ENCODE measurements at regions not wholly inside any gene's neighbourhood (a gene's known extent, or its start where the extent isn't known, plus 50 kb on each side); places are given as distances from the start of the nearest gene placed in this dataset.

DNA sequence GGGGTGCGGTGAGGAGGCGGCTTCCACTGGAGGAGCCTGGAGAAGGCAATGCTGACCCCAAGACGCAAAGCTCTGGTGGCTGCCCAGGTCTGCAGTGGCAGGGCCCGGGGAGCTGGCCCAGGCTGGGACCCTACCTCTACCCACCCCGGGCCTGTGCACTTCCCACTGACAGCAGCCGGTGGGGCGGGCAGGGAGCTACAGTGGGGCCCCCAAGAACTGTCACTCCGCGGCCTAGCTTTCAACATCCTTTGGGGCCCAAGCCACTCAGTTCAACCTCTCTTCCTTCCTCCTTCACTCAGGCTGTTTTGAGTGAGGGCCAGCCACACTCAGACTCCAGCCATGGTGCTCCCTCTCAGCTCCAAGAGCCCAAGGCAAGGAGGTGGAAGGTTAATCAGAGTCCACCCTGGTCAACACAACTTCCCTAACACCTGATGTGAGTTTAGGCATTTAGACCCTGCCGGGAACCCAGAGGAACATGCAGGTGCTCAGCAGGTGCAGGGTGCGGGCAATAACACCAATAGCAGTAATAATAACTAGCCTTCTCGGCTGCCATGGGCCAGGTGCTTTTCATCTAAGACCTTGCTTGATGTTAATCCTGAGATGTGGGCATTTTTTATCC, 93.6 kb downstream of the ZFP36L2 start:
- H3K4me1 Mint-ChIP-seq (ENCODE audit: low read depth, unreplicated experiment): peaks cover 50% of the 10 kb centered on the region
- H3K27ac Mint-ChIP-seq (ENCODE audit: unreplicated experiment): no peak overlapping the region

DNA sequence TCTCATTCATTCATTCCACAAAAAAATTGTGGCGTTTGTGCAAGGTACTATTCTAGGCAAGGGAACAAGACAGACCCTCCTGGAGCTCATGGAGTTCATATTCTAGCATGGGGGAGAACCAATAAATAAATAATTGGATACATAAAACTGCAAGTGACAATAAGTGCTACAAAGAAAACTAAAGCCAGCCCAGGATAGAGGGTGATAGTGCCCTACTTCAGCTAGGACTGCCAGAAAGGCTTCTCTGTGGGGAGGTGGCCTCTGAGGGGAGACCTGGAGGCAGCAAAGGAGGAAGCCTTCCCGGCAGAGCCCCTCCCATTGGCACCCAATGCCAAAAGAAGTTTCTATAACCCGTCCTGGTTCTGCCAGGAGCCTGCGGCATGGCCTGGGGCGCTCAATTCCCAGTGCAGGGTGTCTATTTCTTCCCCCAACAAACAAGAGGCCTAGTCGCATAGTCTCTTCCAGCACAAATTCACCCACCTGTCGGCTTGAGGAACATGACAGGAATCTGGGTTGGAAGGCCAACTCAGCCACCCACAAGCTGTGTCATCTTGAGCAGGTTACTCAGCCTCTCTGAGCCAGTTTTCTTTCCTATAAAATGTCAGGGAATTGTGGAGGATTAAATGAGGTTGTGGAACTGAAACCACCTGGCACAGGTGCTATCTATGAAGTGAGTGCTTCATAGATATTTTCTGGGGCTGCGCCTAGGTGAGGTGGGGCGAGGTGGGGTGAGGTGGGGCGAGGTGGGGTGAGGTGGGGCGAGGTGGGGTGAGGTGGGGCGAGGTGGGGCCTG, 94.3 kb downstream of the ZFP36L2 start:
- no TSS peak for BruUV-seq (replicated peaks)
- Mint-ChIP-seq H3K4me1 (ENCODE audit: low read depth, unreplicated experiment) (peaks cover 44% of the 10 kb centered on the region), H3K27ac (ENCODE audit: unreplicated experiment) (peak overlapping the region; percentile 62), H3K9me3 (ENCODE audit: low read depth, unreplicated experiment) (no peaks in the 10 kb centered on the region), H3K4me3 (ENCODE audit: low read depth, unreplicated experiment) (no peak overlapping the region), H3K27me3 (ENCODE audit: unreplicated experiment) (no peaks in the 10 kb centered on the region), H3K36me3 (ENCODE audit: insufficient read depth, unreplicated experiment) (peaks cover 6% of the 10 kb centered on the region)
- TF ChIP-seq, protein P1, sequence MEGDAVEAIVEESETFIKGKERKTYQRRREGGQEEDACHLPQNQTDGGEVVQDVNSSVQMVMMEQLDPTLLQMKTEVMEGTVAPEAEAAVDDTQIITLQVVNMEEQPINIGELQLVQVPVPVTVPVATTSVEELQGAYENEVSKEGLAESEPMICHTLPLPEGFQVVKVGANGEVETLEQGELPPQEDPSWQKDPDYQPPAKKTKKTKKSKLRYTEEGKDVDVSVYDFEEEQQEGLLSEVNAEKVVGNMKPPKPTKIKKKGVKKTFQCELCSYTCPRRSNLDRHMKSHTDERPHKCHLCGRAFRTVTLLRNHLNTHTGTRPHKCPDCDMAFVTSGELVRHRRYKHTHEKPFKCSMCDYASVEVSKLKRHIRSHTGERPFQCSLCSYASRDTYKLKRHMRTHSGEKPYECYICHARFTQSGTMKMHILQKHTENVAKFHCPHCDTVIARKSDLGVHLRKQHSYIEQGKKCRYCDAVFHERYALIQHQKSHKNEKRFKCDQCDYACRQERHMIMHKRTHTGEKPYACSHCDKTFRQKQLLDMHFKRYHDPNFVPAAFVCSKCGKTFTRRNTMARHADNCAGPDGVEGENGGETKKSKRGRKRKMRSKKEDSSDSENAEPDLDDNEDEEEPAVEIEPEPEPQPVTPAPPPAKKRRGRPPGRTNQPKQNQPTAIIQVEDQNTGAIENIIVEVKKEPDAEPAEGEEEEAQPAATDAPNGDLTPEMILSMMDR (IDR thresholded peaks at IDR 0.05; ENCODE audit: unreplicated experiment): no peak
- CTCF ChIA-PET: interaction anchor here (1.7 kb wide), 1 partner anchor 95 kb away, joined by 11 read pairs; the partner anchor contains the start of gene ZFP36L2
- no peak for DNase-seq
- intact Hi-C loops (cut with micrococcal nuclease; ENCODE audit: unreplicated experiment): loop anchor here (1.0 to 2.0 kb wide), 3 partner anchors 97 to 352 kb away; no protein-coding TSS in a partner anchor

More for the DNA sequence above, 93.6 kb downstream of the ZFP36L2 start:
- Mint-ChIP-seq H3K27me3 (ENCODE audit: unreplicated experiment) (no peaks in the 10 kb centered on the region), H3K9me3 (ENCODE audit: low read depth, unreplicated experiment) (no peaks in the 10 kb centered on the region), H3K4me3 (ENCODE audit: low read depth, unreplicated experiment) (no peak overlapping the region), H3K36me3 (ENCODE audit: insufficient read depth, unreplicated experiment) (peaks cover 6% of the 10 kb centered on the region)
- CTCF ChIA-PET: no interaction called here
- no peak for DNase-seq
- intact Hi-C loops (cut with micrococcal nuclease; ENCODE audit: unreplicated experiment): no loop called here
- TF ChIP-seq, protein P1 (IDR thresholded peaks at IDR 0.05; ENCODE audit: unreplicated experiment): no peak
- no TSS peak for BruUV-seq (replicated peaks)

DNA sequence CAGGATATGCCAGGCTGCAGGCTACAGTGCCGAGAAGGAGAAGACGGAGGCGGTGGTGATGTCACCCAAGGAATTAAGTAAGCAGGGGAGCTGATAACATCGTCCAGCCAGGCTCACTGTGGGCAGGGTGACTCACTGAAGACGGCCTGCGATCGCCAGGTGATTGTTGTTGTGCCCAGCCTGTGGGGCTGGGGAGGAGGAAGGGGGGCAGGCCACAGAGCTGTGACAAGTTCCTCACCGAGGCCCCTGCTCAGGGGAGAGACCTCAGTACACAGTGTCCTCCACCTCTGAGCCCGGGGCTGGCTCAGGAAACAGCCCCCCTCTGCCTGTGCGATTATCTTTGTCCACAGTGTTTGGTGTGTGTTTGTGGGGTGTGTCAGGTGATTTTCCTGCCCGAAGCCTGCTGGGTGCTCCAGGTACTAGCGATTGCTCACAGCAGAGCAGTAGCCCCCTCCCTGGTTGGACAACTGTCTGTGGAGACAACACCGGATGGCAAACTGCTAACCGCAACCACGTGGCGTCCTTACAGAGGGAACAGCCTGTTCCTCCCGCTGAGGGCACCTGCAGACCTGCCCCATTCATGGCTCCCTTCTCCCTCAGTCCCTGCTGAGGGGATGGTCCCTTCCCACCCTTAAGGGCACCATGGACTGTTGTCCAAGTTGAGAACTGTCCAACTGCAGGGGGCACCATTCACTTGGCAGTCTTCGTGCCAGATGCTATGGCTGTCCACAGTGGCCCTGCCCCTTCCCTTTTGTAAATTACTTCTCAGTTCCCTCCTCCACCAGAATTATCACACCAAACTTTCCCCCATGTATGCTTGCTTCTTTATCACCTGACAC, 95.1 kb downstream of the ZFP36L2 start:
- no TSS peak for BruUV-seq (replicated peaks)
- CTCF ChIA-PET: interaction anchor here (1.1 to 1.7 kb wide), 3 partner anchors 95 to 126 kb away, joined by 3 to 11 read pairs (median 3); partner anchors contain the start of gene ZFP36L2
- peak; percentile 84 for DNase-seq
- Mint-ChIP-seq H3K4me1 (ENCODE audit: low read depth, unreplicated experiment) (peaks cover 44% of the 10 kb centered on the region), H3K27me3 (ENCODE audit: unreplicated experiment) (no peaks in the 10 kb centered on the region), H3K27ac (ENCODE audit: unreplicated experiment) (peak overlapping the region; percentile 62), H3K36me3 (ENCODE audit: insufficient read depth, unreplicated experiment) (peaks cover 6% of the 10 kb centered on the region), H3K4me3 (ENCODE audit: low read depth, unreplicated experiment) (no peak overlapping the region), H3K9me3 (ENCODE audit: low read depth, unreplicated experiment) (no peaks in the 10 kb centered on the region)
- TF ChIP-seq, protein P1 (IDR thresholded peaks at IDR 0.05; ENCODE audit: unreplicated experiment): no peak
- intact Hi-C loops (cut with micrococcal nuclease; ENCODE audit: unreplicated experiment): loop anchor here (1.0 to 2.0 kb wide), 3 partner anchors 98 to 353 kb away; no protein-coding TSS in a partner anchor

DNA sequence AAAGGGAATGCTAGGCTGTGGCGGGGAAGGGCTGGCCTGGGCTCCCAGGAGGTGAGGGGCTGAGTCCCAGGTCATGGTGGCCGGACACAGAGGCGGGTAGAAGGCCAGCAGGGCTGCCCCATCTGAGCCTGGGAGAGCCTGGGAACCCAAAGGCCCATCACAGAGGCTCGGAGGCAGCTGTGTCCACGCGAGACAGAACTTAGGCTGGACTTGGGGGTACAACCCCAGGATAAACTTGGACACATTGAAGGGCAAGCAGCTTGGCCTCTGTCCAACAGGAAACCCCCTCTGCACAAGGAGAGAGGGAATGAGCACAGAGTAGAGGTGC, 95.9 kb downstream of the ZFP36L2 start:
- H3K27ac Mint-ChIP-seq (ENCODE audit: unreplicated experiment): peak overlapping the region; percentile 62
- H3K36me3 Mint-ChIP-seq (ENCODE audit: insufficient read depth, unreplicated experiment): peaks cover 6% of the 10 kb centered on the region

More for the DNA sequence above, 95.9 kb downstream of the ZFP36L2 start:
- no peaks in the 10 kb centered on the region for H3K27me3 Mint-ChIP-seq (ENCODE audit: unreplicated experiment)
- intact Hi-C loops (cut with micrococcal nuclease; ENCODE audit: unreplicated experiment): loop anchor here (2.0 kb wide), 1 partner anchor 98 kb away; no protein-coding TSS in a partner anchor
- CTCF ChIA-PET: interaction anchor here (1.1 to 1.7 kb wide), 3 partner anchors 96 to 125 kb away, joined by 3 to 11 read pairs (median 3); partner anchors contain the start of gene ZFP36L2
- BruUV-seq (replicated peaks): no TSS peak
- H3K9me3 Mint-ChIP-seq (ENCODE audit: low read depth, unreplicated experiment): no peaks in the 10 kb centered on the region
- H3K4me1 Mint-ChIP-seq (ENCODE audit: low read depth, unreplicated experiment): peaks cover 37% of the 10 kb centered on the region
- DNase-seq: no peak
- no peak overlapping the region for H3K4me3 Mint-ChIP-seq (ENCODE audit: low read depth, unreplicated experiment)
- TF ChIP-seq, protein P1 (IDR thresholded peaks at IDR 0.05; ENCODE audit: unreplicated experiment): no peak

Measured in Calu3 (cell line).